ENCODE measurements at regions not wholly inside any gene's neighbourhood (a gene's known extent, or its start where the extent isn't known, plus 50 kb on each side); places are given as distances from the start of the nearest gene placed in this dataset. TPM values are rescaled to one million over a fixed set of nuclear protein-coding genes. Genes with fewer than 3 reads are reported as not detected.

Small RNA genes in the stretch of these regions (small RNA-seq; reads per million reads assigned to genes)
- not detected for gene AL603825.1 (ENCODE audit: insufficient read depth)
